ENCODE measurements at regions not wholly inside any gene's neighbourhood (a gene's known extent, or its start where the extent isn't known, plus 50 kb on each side); places are given as distances from the start of the nearest gene placed in this dataset.

DNA sequence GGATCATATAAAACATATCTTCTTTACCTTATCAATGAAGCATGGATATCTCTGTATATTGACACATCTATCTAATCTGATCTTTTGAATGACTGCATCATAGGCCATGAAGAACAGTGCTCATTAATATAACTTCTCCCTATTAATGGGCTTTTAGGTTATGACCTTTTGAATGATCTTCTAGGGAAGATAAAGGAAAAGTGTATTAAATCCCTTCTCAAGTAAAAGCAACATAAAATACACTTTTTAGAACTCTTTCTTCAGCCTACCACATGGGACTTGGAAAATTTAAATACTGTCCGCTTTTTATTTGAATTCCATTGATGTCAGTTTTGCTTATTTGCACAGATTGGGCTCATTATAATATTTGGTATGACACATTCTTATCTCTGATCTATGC is 425.4 kb downstream of the MED13L start:
- TF ChIP-seq, protein P1, sequence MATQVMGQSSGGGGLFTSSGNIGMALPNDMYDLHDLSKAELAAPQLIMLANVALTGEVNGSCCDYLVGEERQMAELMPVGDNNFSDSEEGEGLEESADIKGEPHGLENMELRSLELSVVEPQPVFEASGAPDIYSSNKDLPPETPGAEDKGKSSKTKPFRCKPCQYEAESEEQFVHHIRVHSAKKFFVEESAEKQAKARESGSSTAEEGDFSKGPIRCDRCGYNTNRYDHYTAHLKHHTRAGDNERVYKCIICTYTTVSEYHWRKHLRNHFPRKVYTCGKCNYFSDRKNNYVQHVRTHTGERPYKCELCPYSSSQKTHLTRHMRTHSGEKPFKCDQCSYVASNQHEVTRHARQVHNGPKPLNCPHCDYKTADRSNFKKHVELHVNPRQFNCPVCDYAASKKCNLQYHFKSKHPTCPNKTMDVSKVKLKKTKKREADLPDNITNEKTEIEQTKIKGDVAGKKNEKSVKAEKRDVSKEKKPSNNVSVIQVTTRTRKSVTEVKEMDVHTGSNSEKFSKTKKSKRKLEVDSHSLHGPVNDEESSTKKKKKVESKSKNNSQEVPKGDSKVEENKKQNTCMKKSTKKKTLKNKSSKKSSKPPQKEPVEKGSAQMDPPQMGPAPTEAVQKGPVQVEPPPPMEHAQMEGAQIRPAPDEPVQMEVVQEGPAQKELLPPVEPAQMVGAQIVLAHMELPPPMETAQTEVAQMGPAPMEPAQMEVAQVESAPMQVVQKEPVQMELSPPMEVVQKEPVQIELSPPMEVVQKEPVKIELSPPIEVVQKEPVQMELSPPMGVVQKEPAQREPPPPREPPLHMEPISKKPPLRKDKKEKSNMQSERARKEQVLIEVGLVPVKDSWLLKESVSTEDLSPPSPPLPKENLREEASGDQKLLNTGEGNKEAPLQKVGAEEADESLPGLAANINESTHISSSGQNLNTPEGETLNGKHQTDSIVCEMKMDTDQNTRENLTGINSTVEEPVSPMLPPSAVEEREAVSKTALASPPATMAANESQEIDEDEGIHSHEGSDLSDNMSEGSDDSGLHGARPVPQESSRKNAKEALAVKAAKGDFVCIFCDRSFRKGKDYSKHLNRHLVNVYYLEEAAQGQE (IDR thresholded peaks at IDR 0.05; ENCODE audit: low read depth) = no peak
- TF ChIP-seq YY1 (IDR thresholded peaks at IDR 0.05; ENCODE audit: low read depth) (no peak), EGR1 (IDR thresholded peaks at IDR 0.05) (no peak), RAD21 (IDR thresholded peaks at IDR 0.05; ENCODE audit: low read depth) (no peak), CEBPB (IDR thresholded peaks at IDR 0.05) (no peak), TEAD4 (IDR thresholded peaks at IDR 0.05) (no peak), TAF1 (IDR thresholded peaks at IDR 0.05; ENCODE audit: low read depth) (no peak), ZBTB7A (IDR thresholded peaks at IDR 0.05; ENCODE audit: low read depth) (no peak)
- TF ChIP-seq, protein P2, sequence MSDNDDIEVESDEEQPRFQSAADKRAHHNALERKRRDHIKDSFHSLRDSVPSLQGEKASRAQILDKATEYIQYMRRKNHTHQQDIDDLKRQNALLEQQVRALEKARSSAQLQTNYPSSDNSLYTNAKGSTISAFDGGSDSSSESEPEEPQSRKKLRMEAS (IDR thresholded peaks at IDR 0.05) = no peak
- TF ChIP-seq, protein P3, sequence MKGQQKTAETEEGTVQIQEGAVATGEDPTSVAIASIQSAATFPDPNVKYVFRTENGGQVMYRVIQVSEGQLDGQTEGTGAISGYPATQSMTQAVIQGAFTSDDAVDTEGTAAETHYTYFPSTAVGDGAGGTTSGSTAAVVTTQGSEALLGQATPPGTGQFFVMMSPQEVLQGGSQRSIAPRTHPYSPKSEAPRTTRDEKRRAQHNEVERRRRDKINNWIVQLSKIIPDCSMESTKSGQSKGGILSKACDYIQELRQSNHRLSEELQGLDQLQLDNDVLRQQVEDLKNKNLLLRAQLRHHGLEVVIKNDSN (IDR thresholded peaks at IDR 0.05) = no peak
